ENCODE measurements at regions not wholly inside any gene's neighbourhood (a gene's known extent, or its start where the extent isn't known, plus 50 kb on each side); places are given as distances from the start of the nearest gene placed in this dataset.
A peak's percentile ranks its signal among the peaks of the same experiment; 100 is the strongest.

GRCh38 chr9:8011974-8012373 lies 212.4 kb upstream of the DMAC1 start:
- Mint-ChIP-seq H3K4me1 (ENCODE audit: low read depth) (peaks cover 3% of the 10 kb centered on the region), H3K4me3 (ENCODE audit: low read depth) (no peak overlapping the region), H3K27ac (no peak overlapping the region), H3K27me3 (no peaks in the 10 kb centered on the region), H3K9me3 (ENCODE audit: low read depth) (peaks cover 19% of the 10 kb centered on the region), H3K36me3 (ENCODE audit: insufficient read depth) (peaks cover 3% of the 10 kb centered on the region)
- DNase-seq (ENCODE audit: low spot score, unreplicated experiment) = no peak
- TF ChIP-seq CTCF (IDR thresholded peaks at IDR 0.05; ENCODE audit: unreplicated experiment) = no peak

GRCh38 chr9:7996558-7996957 lies 197.0 kb upstream of the DMAC1 start:
- Mint-ChIP-seq H3K4me1 (ENCODE audit: low read depth) (peaks cover 20% of the 10 kb centered on the region), H3K9me3 (ENCODE audit: low read depth) (peaks cover 2% of the 10 kb centered on the region), H3K4me3 (ENCODE audit: low read depth) (no peak overlapping the region), H3K27ac (no peak overlapping the region), H3K36me3 (ENCODE audit: insufficient read depth) (no peaks in the 10 kb centered on the region), H3K27me3 (peaks cover 2% of the 10 kb centered on the region)
- no peak for DNase-seq (ENCODE audit: low spot score, unreplicated experiment)
- TF ChIP-seq CTCF (IDR thresholded peaks at IDR 0.05; ENCODE audit: unreplicated experiment) = no peak

- Mint-ChIP-seq H3K27ac (no peak overlapping the region), H3K36me3 (ENCODE audit: insufficient read depth) (no peaks in the 10 kb centered on the region), H3K27me3 (no peaks in the 10 kb centered on the region), H3K9me3 (ENCODE audit: low read depth) (no peaks in the 10 kb centered on the region), H3K4me3 (ENCODE audit: low read depth) (no peak overlapping the region), H3K4me1 (ENCODE audit: low read depth) (peaks cover 24% of the 10 kb centered on the region)
- no peak for TF ChIP-seq CTCF (IDR thresholded peaks at IDR 0.05; ENCODE audit: unreplicated experiment)
- no peak for DNase-seq (ENCODE audit: low spot score, unreplicated experiment)
Observed at GRCh38 chr9:7988644-7989280, 189.2 kb upstream of the DMAC1 start.

GRCh38 chr9:7984692-7985091 lies 185.1 kb upstream of the DMAC1 start:
- Mint-ChIP-seq H3K4me3 (ENCODE audit: low read depth) (no peak overlapping the region), H3K4me1 (ENCODE audit: low read depth) (peaks cover 52% of the 10 kb centered on the region), H3K27ac (peak overlapping the region; percentile 71), H3K36me3 (ENCODE audit: insufficient read depth) (no peaks in the 10 kb centered on the region), H3K9me3 (ENCODE audit: low read depth) (no peaks in the 10 kb centered on the region), H3K27me3 (no peaks in the 10 kb centered on the region)
- DNase-seq (ENCODE audit: low spot score, unreplicated experiment) = no peak
- TF ChIP-seq CTCF (IDR thresholded peaks at IDR 0.05; ENCODE audit: unreplicated experiment) = no peak

GRCh38 chr9:7984203-7984602 lies 184.6 kb upstream of the DMAC1 start:
- H3K36me3 Mint-ChIP-seq (ENCODE audit: insufficient read depth) = no peaks in the 10 kb centered on the region
- H3K9me3 Mint-ChIP-seq (ENCODE audit: low read depth) = no peaks in the 10 kb centered on the region
- peak overlapping the region; percentile 57 for H3K27ac Mint-ChIP-seq
- peaks cover 54% of the 10 kb centered on the region for H3K4me1 Mint-ChIP-seq (ENCODE audit: low read depth)
- no peaks in the 10 kb centered on the region for H3K27me3 Mint-ChIP-seq
- no peak for DNase-seq (ENCODE audit: low spot score, unreplicated experiment)
- TF ChIP-seq CTCF (IDR thresholded peaks at IDR 0.05; ENCODE audit: unreplicated experiment) = no peak
- H3K4me3 Mint-ChIP-seq (ENCODE audit: low read depth) = no peak overlapping the region

Data from progenitor cell of endocrine pancreas (in vitro differentiated cells).